T-helper 2 cell treated with Interferon-gamma antibody and Interleukin-4, amounts not matched to agents 5 μg/mL and 100 μg/mL, for 36 hours (primary cell): ENCODE measurements at regions not wholly inside any gene's neighbourhood (a gene's known extent, or its start where the extent isn't known, plus 50 kb on each side); places are given as distances from the start of the nearest gene placed in this dataset.

Experiments used
- DNase-seq: peaks from one replicate; pipeline ENCODE4 v3.0.0; 2021; ENCODE audit warnings: low spot score
- H3K27ac Mint-ChIP-seq: one replicate; pipeline ENCODE4 v1.8.0; 2021; ENCODE audit warnings: mild to moderate bottlenecking, mixed read lengths
- H3K27me3 Mint-ChIP-seq: one replicate; pipeline ENCODE4 v1.8.0; 2021; ENCODE audit warnings: low read depth, mixed read lengths
- H3K36me3 Mint-ChIP-seq: one replicate; pipeline ENCODE4 v1.8.0; 2021; ENCODE audit warnings: low read depth, mixed read lengths
- H3K4me1 Mint-ChIP-seq: one replicate; pipeline ENCODE4 v1.8.0; 2021; ENCODE audit warnings: low read depth, mixed read lengths
- H3K4me3 Mint-ChIP-seq: one replicate; pipeline ENCODE4 v1.8.0; 2022; ENCODE audit warnings: mild to moderate bottlenecking, moderate library complexity, mixed read lengths
- H3K9me3 Mint-ChIP-seq: one replicate; pipeline ENCODE4 v1.8.0; 2021; ENCODE audit warnings: mixed read lengths

- H3K4me1 Mint-ChIP-seq, result no peaks in the 10 kb centered on the region
- H3K36me3 Mint-ChIP-seq, result no peaks in the 10 kb centered on the region
- DNase-seq, result no peak
- no peaks in the 10 kb centered on the region for H3K9me3 Mint-ChIP-seq
- no peak overlapping the region for H3K27ac Mint-ChIP-seq
- no peaks in the 10 kb centered on the region for H3K27me3 Mint-ChIP-seq
- H3K4me3 Mint-ChIP-seq, result no peak overlapping the region
These were observed 142.8 kb upstream of the UBASH3B start for GRCh38 chr11:122512688-122513087.

GRCh38 chr11:122509899-122510298 lies 145.6 kb upstream of the UBASH3B start:
- Mint-ChIP-seq H3K36me3 (no peaks in the 10 kb centered on the region), H3K27ac (no peak overlapping the region), H3K4me1 (no peaks in the 10 kb centered on the region), H3K27me3 (peaks cover 5% of the 10 kb centered on the region), H3K4me3 (no peak overlapping the region), H3K9me3 (no peaks in the 10 kb centered on the region)
- no peak for DNase-seq

GRCh38 chr11:122509091-122509490 lies 146.4 kb upstream of the UBASH3B start:
- H3K27me3 Mint-ChIP-seq, result peaks cover 5% of the 10 kb centered on the region
- H3K36me3 Mint-ChIP-seq, result no peaks in the 10 kb centered on the region
- H3K4me3 Mint-ChIP-seq, result no peak overlapping the region
- no peak overlapping the region for H3K27ac Mint-ChIP-seq
- H3K9me3 Mint-ChIP-seq, result no peaks in the 10 kb centered on the region
- DNase-seq, result no peak
- H3K4me1 Mint-ChIP-seq, result no peaks in the 10 kb centered on the region

- Mint-ChIP-seq H3K36me3 (no peaks in the 10 kb centered on the region), H3K9me3 (no peaks in the 10 kb centered on the region), H3K27me3 (peaks cover 5% of the 10 kb centered on the region), H3K4me3 (no peak overlapping the region), H3K4me1 (no peaks in the 10 kb centered on the region), H3K27ac (no peak overlapping the region)
- DNase-seq, result peak; percentile 23
These were observed 150.1 kb upstream of the UBASH3B start for GRCh38 chr11:122505304-122506006.

GRCh38 chr11:122494221-122494620 lies 161.3 kb upstream of the UBASH3B start:
- Mint-ChIP-seq H3K27ac (no peak overlapping the region), H3K36me3 (no peaks in the 10 kb centered on the region), H3K27me3 (peaks cover 8% of the 10 kb centered on the region), H3K9me3 (no peaks in the 10 kb centered on the region), H3K4me1 (no peaks in the 10 kb centered on the region), H3K4me3 (no peak overlapping the region)
- no peak for DNase-seq

GRCh38 chr11:122491509-122491908 lies 164.0 kb upstream of the UBASH3B start:
- Mint-ChIP-seq H3K36me3 (no peaks in the 10 kb centered on the region), H3K27ac (no peak overlapping the region), H3K9me3 (no peaks in the 10 kb centered on the region), H3K27me3 (peaks cover 3% of the 10 kb centered on the region), H3K4me3 (no peak overlapping the region), H3K4me1 (no peaks in the 10 kb centered on the region)
- no peak for DNase-seq

GRCh38 chr11:122488892-122489706 lies 166.4 kb upstream of the UBASH3B start:
- peaks cover 3% of the 10 kb centered on the region for H3K27me3 Mint-ChIP-seq
- no peaks in the 10 kb centered on the region for H3K36me3 Mint-ChIP-seq
- no peak overlapping the region for H3K27ac Mint-ChIP-seq

GRCh38 chr11:122487669-122488068 lies 167.9 kb upstream of the UBASH3B start:
- peaks cover 3% of the 10 kb centered on the region for H3K27me3 Mint-ChIP-seq
- no peak overlapping the region for H3K27ac Mint-ChIP-seq
- H3K4me1 Mint-ChIP-seq, result no peaks in the 10 kb centered on the region
- H3K9me3 Mint-ChIP-seq, result peaks cover 12% of the 10 kb centered on the region
- H3K4me3 Mint-ChIP-seq, result no peak overlapping the region
- no peaks in the 10 kb centered on the region for H3K36me3 Mint-ChIP-seq
- no peak for DNase-seq

More at GRCh38 chr11:122488892-122489706, 166.4 kb upstream of the UBASH3B start:
- Mint-ChIP-seq H3K4me3 (no peak overlapping the region), H3K4me1 (no peaks in the 10 kb centered on the region), H3K9me3 (no peaks in the 10 kb centered on the region)
- no peak for DNase-seq

- Mint-ChIP-seq H3K27me3 (peaks cover under 1% of the 10 kb centered on the region), H3K36me3 (no peaks in the 10 kb centered on the region), H3K4me3 (no peak overlapping the region), H3K27ac (no peak overlapping the region), H3K9me3 (peaks cover 12% of the 10 kb centered on the region), H3K4me1 (no peaks in the 10 kb centered on the region)
- no peak for DNase-seq
These were observed 168.6 kb upstream of the UBASH3B start for GRCh38 chr11:122486793-122487495.

- no peaks in the 10 kb centered on the region for H3K4me1 Mint-ChIP-seq
- H3K36me3 Mint-ChIP-seq, result no peaks in the 10 kb centered on the region
- no peak overlapping the region for H3K4me3 Mint-ChIP-seq
- H3K27me3 Mint-ChIP-seq, result no peaks in the 10 kb centered on the region
- no peak overlapping the region for H3K27ac Mint-ChIP-seq
- DNase-seq, result no peak
- peaks cover 12% of the 10 kb centered on the region for H3K9me3 Mint-ChIP-seq
These were observed 176.5 kb upstream of the UBASH3B start for GRCh38 chr11:122478986-122479385.

GRCh38 chr11:122468965-122469364 lies 186.6 kb upstream of the UBASH3B start:
- Mint-ChIP-seq H3K9me3 (no peaks in the 10 kb centered on the region), H3K4me1 (no peaks in the 10 kb centered on the region), H3K4me3 (no peak overlapping the region), H3K36me3 (no peaks in the 10 kb centered on the region), H3K27ac (no peak overlapping the region), H3K27me3 (no peaks in the 10 kb centered on the region)
- no peak for DNase-seq

- Mint-ChIP-seq H3K27me3 (no peaks in the 10 kb centered on the region), H3K9me3 (peaks cover 5% of the 10 kb centered on the region), H3K36me3 (no peaks in the 10 kb centered on the region), H3K27ac (no peak overlapping the region), H3K4me1 (no peaks in the 10 kb centered on the region), H3K4me3 (no peak overlapping the region)
- DNase-seq, result no peak
These were observed 192.0 kb upstream of the UBASH3B start for GRCh38 chr11:122463530-122463929.

GRCh38 chr11:122459064-122459463 lies 196.5 kb upstream of the UBASH3B start:
- Mint-ChIP-seq H3K9me3 (peaks cover 10% of the 10 kb centered on the region), H3K4me3 (no peak overlapping the region), H3K36me3 (no peaks in the 10 kb centered on the region), H3K27ac (no peak overlapping the region), H3K27me3 (no peaks in the 10 kb centered on the region), H3K4me1 (no peaks in the 10 kb centered on the region)
- DNase-seq, result no peak

- Mint-ChIP-seq H3K27me3 (no peaks in the 10 kb centered on the region), H3K4me1 (no peaks in the 10 kb centered on the region), H3K27ac (no peak overlapping the region)
These were observed 201.9 kb upstream of the UBASH3B start for GRCh38 chr11:122453586-122453985.

More at GRCh38 chr11:122453586-122453985, 201.9 kb upstream of the UBASH3B start:
- Mint-ChIP-seq H3K4me3 (no peak overlapping the region), H3K9me3 (peaks cover 6% of the 10 kb centered on the region), H3K36me3 (no peaks in the 10 kb centered on the region)
- no peak for DNase-seq
